ENCODE measurements at regions not wholly inside any gene's neighbourhood (a gene's known extent, or its start where the extent isn't known, plus 50 kb on each side); places are given as distances from the start of the nearest gene placed in this dataset.

- H3K27ac ChIP-seq: no peak overlapping the region
- H3K9me3 ChIP-seq (ENCODE audit: low read depth, low read length): no peaks in the 10 kb centered on the region
- no peak overlapping the region for H3K9ac ChIP-seq (ENCODE audit: insufficient read length)
- H3K36me3 ChIP-seq (ENCODE audit: insufficient read depth, low read length): no peaks in the 10 kb centered on the region
- H3K4me3 ChIP-seq: no peak overlapping the region
- TF ChIP-seq POLR2AphosphoS5 (IDR thresholded peaks at IDR 0.05; ENCODE audit: borderline replicate concordance, low read depth, low read length): no peak
- TF ChIP-seq EZH2 (IDR thresholded peaks at IDR 0.05): no peak
- TF ChIP-seq FOXP2 (optimal IDR thresholded peaks at IDR 0.05; ENCODE audit: control extremely low read depth, extremely low read length, insufficient read depth): no peak
- DNase-seq (ENCODE audit: low read depth, low spot score): no peak
Measured at GRCh38 chr11:93945596-93945995, 75.6 kb upstream of the HEPHL1 start.

- no peak for DNase-seq (ENCODE audit: low read depth, low spot score)
- no peaks in the 10 kb centered on the region for H3K9me3 ChIP-seq (ENCODE audit: low read depth, low read length)
- TF ChIP-seq EZH2 (IDR thresholded peaks at IDR 0.05) (no peak), FOXP2 (optimal IDR thresholded peaks at IDR 0.05; ENCODE audit: control extremely low read depth, extremely low read length, insufficient read depth) (no peak), POLR2AphosphoS5 (IDR thresholded peaks at IDR 0.05; ENCODE audit: borderline replicate concordance, low read depth, low read length) (no peak)
- no peak overlapping the region for H3K9ac ChIP-seq (ENCODE audit: insufficient read length)
- H3K27ac ChIP-seq: no peak overlapping the region
- H3K4me3 ChIP-seq: no peak overlapping the region
- H3K36me3 ChIP-seq (ENCODE audit: insufficient read depth, low read length): no peaks in the 10 kb centered on the region
Measured at GRCh38 chr11:93952082-93952780, 68.9 kb upstream of the HEPHL1 start.

- no peaks in the 10 kb centered on the region for H3K9me3 ChIP-seq (ENCODE audit: low read depth, low read length)
- no peaks in the 10 kb centered on the region for H3K36me3 ChIP-seq (ENCODE audit: insufficient read depth, low read length)
- H3K27ac ChIP-seq: no peak overlapping the region
- no peak overlapping the region for H3K9ac ChIP-seq (ENCODE audit: insufficient read length)
- TF ChIP-seq FOXP2 (optimal IDR thresholded peaks at IDR 0.05; ENCODE audit: control extremely low read depth, extremely low read length, insufficient read depth) (no peak), POLR2AphosphoS5 (IDR thresholded peaks at IDR 0.05; ENCODE audit: borderline replicate concordance, low read depth, low read length) (no peak), EZH2 (IDR thresholded peaks at IDR 0.05) (no peak)
- no peak overlapping the region for H3K4me3 ChIP-seq
- DNase-seq (ENCODE audit: low read depth, low spot score): no peak
Measured at GRCh38 chr11:93957397-93957952, 63.7 kb upstream of the HEPHL1 start.

DNA sequence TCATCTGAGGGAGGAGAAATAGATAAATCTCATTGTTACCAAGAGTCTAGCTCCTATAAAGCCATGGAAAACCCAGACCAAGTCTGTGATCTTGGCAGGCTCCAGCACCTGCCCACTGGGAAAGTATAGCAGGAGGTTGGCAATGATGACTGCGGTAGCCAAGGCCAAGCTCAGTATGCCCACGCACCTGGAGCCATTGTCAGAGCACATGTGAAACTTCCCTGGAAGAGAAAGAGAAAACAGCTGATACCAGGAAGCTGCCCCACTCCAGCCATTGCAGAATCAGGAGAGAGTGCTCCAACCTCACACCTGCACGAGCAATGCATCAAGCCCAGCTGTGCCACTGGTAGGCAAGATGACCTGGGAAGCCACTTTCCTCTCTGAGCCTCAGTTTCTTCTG is 62.2 kb upstream of the HEPHL1 start:
- H3K9ac ChIP-seq (ENCODE audit: insufficient read length): no peak overlapping the region
- H3K4me3 ChIP-seq: no peak overlapping the region
- no peaks in the 10 kb centered on the region for H3K9me3 ChIP-seq (ENCODE audit: low read depth, low read length)
- H3K36me3 ChIP-seq (ENCODE audit: insufficient read depth, low read length): no peaks in the 10 kb centered on the region
- no peak for TF ChIP-seq POLR2AphosphoS5 (IDR thresholded peaks at IDR 0.05; ENCODE audit: borderline replicate concordance, low read depth, low read length)
- no peak for TF ChIP-seq EZH2 (IDR thresholded peaks at IDR 0.05)
- TF ChIP-seq FOXP2 (optimal IDR thresholded peaks at IDR 0.05; ENCODE audit: control extremely low read depth, extremely low read length, insufficient read depth): no peak
- no peak overlapping the region for H3K27ac ChIP-seq
- no peak for DNase-seq (ENCODE audit: low read depth, low spot score)

- Histone ChIP-seq H3K4me3 (no peak overlapping the region), H3K9ac (ENCODE audit: insufficient read length) (no peak overlapping the region), H3K36me3 (ENCODE audit: insufficient read depth, low read length) (no peaks in the 10 kb centered on the region), H3K9me3 (ENCODE audit: low read depth, low read length) (no peaks in the 10 kb centered on the region), H3K27ac (no peak overlapping the region)
- no peak for TF ChIP-seq EZH2 (IDR thresholded peaks at IDR 0.05)
- TF ChIP-seq FOXP2 (optimal IDR thresholded peaks at IDR 0.05; ENCODE audit: control extremely low read depth, extremely low read length, insufficient read depth): no peak
- TF ChIP-seq POLR2AphosphoS5 (IDR thresholded peaks at IDR 0.05; ENCODE audit: borderline replicate concordance, low read depth, low read length): no peak
- DNase-seq (ENCODE audit: low read depth, low spot score): no peak
Measured at GRCh38 chr11:93959663-93960062, 61.5 kb upstream of the HEPHL1 start.

DNA sequence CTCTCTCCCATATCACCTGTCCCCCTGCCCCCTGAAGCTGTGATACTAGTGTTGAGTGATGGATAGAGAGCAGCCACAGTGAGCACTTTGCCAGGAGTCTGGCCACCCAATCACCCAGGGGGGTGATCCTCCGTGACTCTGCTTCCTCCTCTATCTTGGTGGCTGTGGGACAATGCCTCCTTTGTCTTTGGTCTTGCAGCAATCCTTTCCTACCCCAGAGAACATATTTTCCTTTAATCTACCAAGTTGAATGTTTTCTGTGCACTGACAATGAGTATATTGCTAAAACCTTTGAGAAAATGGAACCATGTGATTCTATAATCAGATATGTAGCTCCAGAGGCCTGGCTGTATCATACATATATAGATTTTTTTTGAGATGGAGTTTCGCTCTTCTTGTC is 58.1 kb upstream of the HEPHL1 start:
- H3K36me3 ChIP-seq (ENCODE audit: insufficient read depth, low read length): no peaks in the 10 kb centered on the region
- H3K9ac ChIP-seq (ENCODE audit: insufficient read length): no peak overlapping the region
- H3K4me3 ChIP-seq: no peak overlapping the region
- no peak for TF ChIP-seq FOXP2 (optimal IDR thresholded peaks at IDR 0.05; ENCODE audit: control extremely low read depth, extremely low read length, insufficient read depth)
- TF ChIP-seq POLR2AphosphoS5 (IDR thresholded peaks at IDR 0.05; ENCODE audit: borderline replicate concordance, low read depth, low read length): no peak
- no peak for TF ChIP-seq EZH2 (IDR thresholded peaks at IDR 0.05)
- DNase-seq (ENCODE audit: low read depth, low spot score): no peak
- H3K9me3 ChIP-seq (ENCODE audit: low read depth, low read length): no peaks in the 10 kb centered on the region
- H3K27ac ChIP-seq: no peak overlapping the region

DNA sequence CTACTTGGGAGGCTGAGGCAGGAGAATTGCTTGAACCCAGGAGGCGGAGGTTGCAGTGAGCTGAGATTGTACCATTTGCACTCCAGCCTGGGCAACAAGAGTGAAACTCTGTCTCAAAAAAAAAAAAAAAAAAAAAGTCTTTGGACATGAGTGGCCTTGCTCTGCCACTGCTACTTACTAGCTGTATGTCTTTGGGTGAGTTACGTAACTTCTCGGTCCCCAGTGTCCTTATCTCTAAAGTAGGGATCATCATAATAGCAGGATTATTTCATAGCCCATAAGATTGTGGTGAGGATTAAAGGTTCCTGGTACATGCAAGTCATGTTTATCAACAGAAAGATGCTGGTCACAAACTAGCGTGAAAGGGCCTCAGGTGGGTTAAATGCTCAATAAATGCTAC is 53.9 kb upstream of the HEPHL1 start:
- Histone ChIP-seq H3K27ac (no peak overlapping the region), H3K9ac (ENCODE audit: insufficient read length) (no peak overlapping the region)
- DNase-seq (ENCODE audit: low read depth, low spot score): no peak

DNA sequence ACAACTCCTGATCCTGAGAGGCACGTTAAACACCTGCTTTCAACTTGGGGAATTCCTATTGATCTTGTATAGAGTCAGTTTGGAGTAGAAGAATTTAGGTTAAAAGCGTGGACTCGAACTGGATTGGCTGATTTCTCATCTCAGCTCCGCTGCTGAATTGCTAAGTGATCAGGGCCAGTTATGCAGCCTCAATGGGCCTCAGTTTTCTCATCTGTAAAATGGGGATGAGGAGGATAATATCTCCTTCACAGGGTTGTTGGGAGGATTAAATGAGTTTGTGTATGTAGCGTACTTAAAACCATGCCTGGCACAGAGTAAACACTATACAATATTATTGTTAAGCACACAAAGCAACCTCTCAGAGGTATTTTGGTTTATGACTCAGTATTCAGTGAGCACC is 53.2 kb upstream of the HEPHL1 start:
- DNase-seq (ENCODE audit: low read depth, low spot score): no peak
- TF ChIP-seq EZH2 (IDR thresholded peaks at IDR 0.05) (no peak), POLR2AphosphoS5 (IDR thresholded peaks at IDR 0.05; ENCODE audit: borderline replicate concordance, low read depth, low read length) (no peak), FOXP2 (optimal IDR thresholded peaks at IDR 0.05; ENCODE audit: control extremely low read depth, extremely low read length, insufficient read depth) (no peak)
- no peak overlapping the region for H3K27ac ChIP-seq
- no peaks in the 10 kb centered on the region for H3K36me3 ChIP-seq (ENCODE audit: insufficient read depth, low read length)
- H3K4me3 ChIP-seq: no peak overlapping the region
- no peak overlapping the region for H3K9ac ChIP-seq (ENCODE audit: insufficient read length)
- no peaks in the 10 kb centered on the region for H3K9me3 ChIP-seq (ENCODE audit: low read depth, low read length)

More for the DNA sequence above, 53.9 kb upstream of the HEPHL1 start:
- Histone ChIP-seq H3K4me3 (no peak overlapping the region), H3K9me3 (ENCODE audit: low read depth, low read length) (no peaks in the 10 kb centered on the region), H3K36me3 (ENCODE audit: insufficient read depth, low read length) (no peaks in the 10 kb centered on the region)
- TF ChIP-seq EZH2 (IDR thresholded peaks at IDR 0.05) (no peak), POLR2AphosphoS5 (IDR thresholded peaks at IDR 0.05; ENCODE audit: borderline replicate concordance, low read depth, low read length) (no peak), FOXP2 (optimal IDR thresholded peaks at IDR 0.05; ENCODE audit: control extremely low read depth, extremely low read length, insufficient read depth) (no peak)

Measured in SK-N-MC (cell line).